ENCODE measurements at regions not wholly inside any gene's neighbourhood (a gene's known extent, or its start where the extent isn't known, plus 50 kb on each side); places are given as distances from the start of the nearest gene placed in this dataset.
"Not testable (repeated sequence)": the region's sequence is repeated elsewhere in the genome, so short reads cannot be mapped to it uniquely, and the experiment has no call there.

DNA sequence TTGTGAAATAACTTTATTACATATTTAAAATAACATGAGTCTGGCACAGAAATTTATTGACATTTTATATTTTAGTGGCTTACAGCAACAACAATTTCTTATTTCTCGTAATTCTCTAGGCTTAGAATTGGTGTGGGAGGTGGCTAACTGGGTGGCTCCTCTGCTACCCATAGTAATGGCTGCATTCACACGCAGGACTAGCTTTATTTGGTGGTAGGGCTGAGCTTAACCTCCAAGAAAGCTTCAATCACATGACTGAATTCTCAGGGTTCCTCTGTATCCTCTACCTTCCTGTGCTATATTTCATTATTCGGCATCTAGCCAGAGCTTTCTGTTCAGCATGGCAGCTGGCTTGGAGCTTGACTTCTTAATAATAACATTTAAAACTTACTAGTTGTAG is 138.8 kb downstream of the ZWINT start:
- no peak for DNase-seq (ENCODE audit: low read depth)
- no peak overlapping the region for H3K4me3 ChIP-seq (ENCODE audit: low read length)
- H3K27me3 ChIP-seq (replicated peaks; ENCODE audit: control insufficient read depth, insufficient read depth, low read length): no peaks in the 10 kb centered on the region

DNA sequence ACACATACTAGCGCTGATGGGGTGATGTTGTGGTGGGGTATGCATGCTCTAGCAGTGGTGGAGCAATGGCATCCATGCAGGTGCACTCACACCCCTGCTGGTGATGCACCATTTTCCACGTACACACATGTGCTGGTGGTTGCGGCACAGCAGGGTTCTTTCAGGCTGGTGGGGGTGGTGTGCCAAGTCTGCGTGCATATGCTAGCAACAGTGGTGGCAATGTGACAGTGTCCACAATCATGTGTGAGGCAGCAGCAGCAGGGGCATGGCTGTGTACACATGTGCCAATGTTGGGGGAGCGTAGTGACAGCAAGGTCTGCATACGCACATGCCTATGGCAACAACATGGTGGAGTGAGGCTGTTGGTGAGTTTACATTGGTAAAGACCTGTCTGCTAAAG is 148.1 kb downstream of the ZWINT start:
- no peaks in the 10 kb centered on the region for H3K9me3 ChIP-seq (ENCODE audit: control insufficient read depth, low read length)

More for the DNA sequence above, 138.8 kb downstream of the ZWINT start:
- no peak overlapping the region for H3K9ac ChIP-seq (ENCODE audit: low read length)
- H3K9me3 ChIP-seq (ENCODE audit: control insufficient read depth, low read length): no peaks in the 10 kb centered on the region
- no peaks in the 10 kb centered on the region for H3K4me1 ChIP-seq (ENCODE audit: control insufficient read depth, insufficient read depth, low read length)
- no peaks in the 10 kb centered on the region for H3K36me3 ChIP-seq (ENCODE audit: control insufficient read depth, insufficient read depth, low read length, severe bottlenecking)

DNA sequence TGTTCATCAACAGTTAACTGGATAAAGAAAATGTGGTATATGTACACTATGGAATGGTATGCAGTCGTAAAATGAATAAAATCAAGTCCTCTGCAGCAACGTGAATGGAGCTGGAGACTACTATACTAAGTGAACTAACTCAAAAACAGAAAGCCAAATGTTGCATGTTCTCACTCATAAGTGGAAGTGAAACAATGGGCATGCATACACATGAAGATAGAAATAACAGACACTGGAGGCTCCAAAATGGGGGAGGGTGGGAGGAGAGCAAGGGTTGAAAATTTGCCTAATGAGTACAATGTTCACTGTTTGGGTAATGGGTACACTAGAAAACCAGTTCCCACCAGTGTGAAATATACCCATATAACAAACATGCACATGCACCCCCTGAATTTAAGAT is 179.5 kb downstream of the ZWINT start:
- no peak for DNase-seq (ENCODE audit: low read depth)
- H3K4me3 ChIP-seq (ENCODE audit: low read length): no peak overlapping the region
- no peaks in the 10 kb centered on the region for H3K4me1 ChIP-seq (ENCODE audit: control insufficient read depth, insufficient read depth, low read length)
- no peaks in the 10 kb centered on the region for H3K27me3 ChIP-seq (replicated peaks; ENCODE audit: control insufficient read depth, insufficient read depth, low read length)
- peaks cover 4% of the 10 kb centered on the region for H3K9me3 ChIP-seq (ENCODE audit: control insufficient read depth, low read length)
- H3K9ac ChIP-seq (ENCODE audit: low read length): no peak overlapping the region
- H3K36me3 ChIP-seq (ENCODE audit: control insufficient read depth, insufficient read depth, low read length, severe bottlenecking): no peaks in the 10 kb centered on the region

More for the DNA sequence above, 148.1 kb downstream of the ZWINT start:
- Histone ChIP-seq H3K36me3 (ENCODE audit: control insufficient read depth, insufficient read depth, low read length, severe bottlenecking) (no peaks in the 10 kb centered on the region), H3K4me1 (ENCODE audit: control insufficient read depth, insufficient read depth, low read length) (no peaks in the 10 kb centered on the region), H3K27me3 (replicated peaks; ENCODE audit: control insufficient read depth, insufficient read depth, low read length) (no peaks in the 10 kb centered on the region), H3K4me3 (ENCODE audit: low read length) (no peak overlapping the region), H3K9ac (ENCODE audit: low read length) (no peak overlapping the region)
- no peak for DNase-seq (ENCODE audit: low read depth)

DNA sequence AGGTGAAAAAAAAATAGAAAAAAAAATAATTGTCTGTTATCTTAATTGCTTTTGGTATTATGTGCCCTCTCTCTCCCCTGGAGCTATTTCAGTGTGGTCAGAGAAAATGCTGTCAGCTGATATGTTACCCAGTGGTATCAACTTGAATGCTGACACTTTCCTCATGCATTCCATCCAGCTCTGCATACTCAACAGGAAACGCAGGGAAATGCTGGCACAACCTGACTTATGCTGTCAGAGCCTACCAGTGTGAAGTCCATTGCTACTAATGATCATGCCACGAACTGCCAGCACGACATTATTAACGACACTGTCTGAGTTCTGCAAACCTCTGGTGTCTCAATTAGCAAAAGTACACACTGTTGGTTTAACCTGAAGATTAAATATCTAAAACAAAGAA is 182.8 kb downstream of the ZWINT start:
- no peak overlapping the region for H3K4me3 ChIP-seq (ENCODE audit: low read length)
- no peaks in the 10 kb centered on the region for H3K4me1 ChIP-seq (ENCODE audit: control insufficient read depth, insufficient read depth, low read length)
- H3K9ac ChIP-seq (ENCODE audit: low read length): no peak overlapping the region
- H3K36me3 ChIP-seq (ENCODE audit: control insufficient read depth, insufficient read depth, low read length, severe bottlenecking): no peaks in the 10 kb centered on the region
- no peak for DNase-seq (ENCODE audit: low read depth)
- peaks cover 4% of the 10 kb centered on the region for H3K9me3 ChIP-seq (ENCODE audit: control insufficient read depth, low read length)
- no peaks in the 10 kb centered on the region for H3K27me3 ChIP-seq (replicated peaks; ENCODE audit: control insufficient read depth, insufficient read depth, low read length)

- H3K4me1 ChIP-seq (ENCODE audit: control insufficient read depth, insufficient read depth, low read length); H3K27me3 ChIP-seq (replicated peaks; ENCODE audit: control insufficient read depth, insufficient read depth, low read length); DNase-seq (ENCODE audit: low read depth); H3K36me3 ChIP-seq (ENCODE audit: control insufficient read depth, insufficient read depth, low read length, severe bottlenecking); H3K4me3 ChIP-seq (ENCODE audit: low read length); H3K9ac ChIP-seq (ENCODE audit: low read length): not testable (repeated sequence)
- peaks cover 12% of the 10 kb centered on the region for H3K9me3 ChIP-seq (ENCODE audit: control insufficient read depth, low read length)
These were observed 206.0 kb downstream of the ZWINT start for GRCh38 chr10:56155091-56155513.

DNA sequence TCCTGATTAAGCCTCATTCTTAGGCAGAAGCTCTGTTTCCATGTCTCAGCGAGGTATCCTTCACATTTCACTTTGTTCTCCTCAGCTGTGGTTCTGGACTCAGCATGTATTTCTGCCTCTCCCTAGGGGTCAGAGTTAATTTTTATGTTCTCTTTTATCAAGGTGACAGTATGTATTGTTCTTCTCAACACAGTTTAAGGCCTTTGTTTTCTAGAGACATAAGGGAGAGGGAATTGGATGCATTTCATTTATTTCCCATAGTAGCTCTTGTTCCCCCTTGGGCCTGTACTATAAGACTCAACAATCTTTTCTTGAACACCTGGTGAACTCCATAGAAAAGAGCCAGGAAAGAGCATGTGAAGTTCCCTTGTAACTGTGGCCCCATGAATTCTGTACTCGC is 214.3 kb downstream of the ZWINT start:
- peaks cover 5% of the 10 kb centered on the region for H3K9me3 ChIP-seq (ENCODE audit: control insufficient read depth, low read length)
- DNase-seq (ENCODE audit: low read depth): no peak
- H3K36me3 ChIP-seq (ENCODE audit: control insufficient read depth, insufficient read depth, low read length, severe bottlenecking): no peaks in the 10 kb centered on the region
- no peaks in the 10 kb centered on the region for H3K4me1 ChIP-seq (ENCODE audit: control insufficient read depth, insufficient read depth, low read length)
- H3K27me3 ChIP-seq (replicated peaks; ENCODE audit: control insufficient read depth, insufficient read depth, low read length): no peaks in the 10 kb centered on the region
- H3K9ac ChIP-seq (ENCODE audit: low read length): no peak overlapping the region
- no peak overlapping the region for H3K4me3 ChIP-seq (ENCODE audit: low read length)

DNA sequence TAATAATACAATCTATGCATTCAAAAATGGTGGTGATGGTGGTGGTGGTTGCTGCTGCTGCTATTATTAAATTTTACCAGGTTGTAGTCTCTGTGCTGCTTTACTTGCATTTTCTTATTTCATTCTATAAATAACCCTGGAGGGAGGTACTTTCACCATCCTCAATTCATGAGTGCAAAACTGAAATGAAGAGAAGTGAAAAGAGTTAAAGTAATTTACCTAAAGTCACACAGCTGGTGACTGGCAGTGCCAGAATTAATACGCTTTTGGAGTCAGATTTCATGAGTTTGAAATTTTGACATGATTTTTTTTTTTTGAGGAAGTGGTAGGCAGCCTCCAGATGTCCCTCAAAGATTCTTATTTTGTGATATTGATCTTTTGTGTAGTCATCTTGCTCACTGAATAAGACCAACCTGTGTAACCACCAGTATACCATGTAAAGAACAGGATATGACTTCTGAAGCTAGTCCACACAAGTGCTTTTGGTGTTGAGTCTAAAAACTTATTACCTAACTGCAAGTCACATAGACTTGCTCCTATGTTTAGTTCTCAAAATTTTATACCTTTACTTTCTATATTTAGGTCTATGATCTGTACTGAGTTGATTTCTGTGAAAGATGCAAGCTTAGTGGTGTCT is 218.8 kb downstream of the ZWINT start:
- DNase-seq (ENCODE audit: low read depth): no peak
- H3K36me3 ChIP-seq (ENCODE audit: control insufficient read depth, insufficient read depth, low read length, severe bottlenecking): no peaks in the 10 kb centered on the region

DNA sequence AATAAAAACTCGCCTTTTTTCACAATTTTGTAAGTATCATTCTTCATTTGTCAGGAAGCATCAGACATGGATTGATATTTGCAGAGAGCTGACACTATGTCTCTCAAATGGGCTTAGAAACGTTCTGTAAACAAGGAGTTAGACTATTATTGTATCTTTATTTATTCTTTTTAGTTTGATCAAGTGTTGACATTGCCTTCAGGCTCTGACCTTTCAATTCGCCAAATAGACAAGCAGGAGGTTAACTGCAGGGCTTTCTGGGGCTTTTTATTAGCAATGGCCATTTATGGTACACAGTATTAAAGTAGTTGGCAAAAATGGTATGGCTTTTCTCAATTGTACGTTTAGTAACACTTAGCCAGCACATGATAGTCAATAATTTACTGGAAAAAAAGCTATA is 221.7 kb downstream of the ZWINT start:
- Histone ChIP-seq H3K4me1 (ENCODE audit: control insufficient read depth, insufficient read depth, low read length) (no peaks in the 10 kb centered on the region), H3K36me3 (ENCODE audit: control insufficient read depth, insufficient read depth, low read length, severe bottlenecking) (no peaks in the 10 kb centered on the region), H3K27me3 (replicated peaks; ENCODE audit: control insufficient read depth, insufficient read depth, low read length) (no peaks in the 10 kb centered on the region), H3K9ac (ENCODE audit: low read length) (no peak overlapping the region), H3K9me3 (ENCODE audit: control insufficient read depth, low read length) (no peaks in the 10 kb centered on the region), H3K4me3 (ENCODE audit: low read length) (no peak overlapping the region)
- DNase-seq (ENCODE audit: low read depth): no peak

More for the DNA sequence above, 218.8 kb downstream of the ZWINT start:
- no peaks in the 10 kb centered on the region for H3K27me3 ChIP-seq (replicated peaks; ENCODE audit: control insufficient read depth, insufficient read depth, low read length)
- no peak overlapping the region for H3K4me3 ChIP-seq (ENCODE audit: low read length)
- H3K4me1 ChIP-seq (ENCODE audit: control insufficient read depth, insufficient read depth, low read length): no peaks in the 10 kb centered on the region
- H3K9me3 ChIP-seq (ENCODE audit: control insufficient read depth, low read length): no peaks in the 10 kb centered on the region
- no peak overlapping the region for H3K9ac ChIP-seq (ENCODE audit: low read length)

- Histone ChIP-seq H3K27me3 (replicated peaks; ENCODE audit: control insufficient read depth, insufficient read depth, low read length) (no peaks in the 10 kb centered on the region), H3K36me3 (ENCODE audit: control insufficient read depth, insufficient read depth, low read length, severe bottlenecking) (no peaks in the 10 kb centered on the region), H3K4me3 (ENCODE audit: low read length) (no peak overlapping the region), H3K9ac (ENCODE audit: low read length) (no peak overlapping the region), H3K9me3 (ENCODE audit: control insufficient read depth, low read length) (no peaks in the 10 kb centered on the region), H3K4me1 (ENCODE audit: control insufficient read depth, insufficient read depth, low read length) (no peaks in the 10 kb centered on the region)
- DNase-seq (ENCODE audit: low read depth): no peak
These were observed 225.2 kb downstream of the ZWINT start for GRCh38 chr10:56135828-56136227.

DNA sequence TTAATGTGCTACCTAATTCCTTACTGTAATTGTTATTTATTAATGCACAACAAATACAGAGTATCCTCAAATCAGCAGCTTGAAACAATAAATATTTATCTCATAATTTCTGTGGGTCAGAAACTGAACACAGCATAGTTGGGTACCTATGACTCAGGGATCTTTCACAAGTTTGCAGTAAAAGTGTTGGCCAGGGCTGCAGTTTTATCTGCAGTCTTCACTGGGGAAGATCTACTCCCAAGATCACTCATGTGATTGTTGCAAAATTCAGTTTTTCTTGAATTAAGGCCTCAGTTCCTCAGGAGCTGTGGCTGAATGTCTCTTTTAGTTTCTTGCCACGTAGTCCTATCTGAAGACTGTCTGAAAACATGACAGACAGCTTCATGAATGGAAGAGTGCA is 237.8 kb downstream of the ZWINT start:
- H3K4me3 ChIP-seq (ENCODE audit: low read length): no peak overlapping the region
- DNase-seq (ENCODE audit: low read depth): no peak
- H3K36me3 ChIP-seq (ENCODE audit: control insufficient read depth, insufficient read depth, low read length, severe bottlenecking): no peaks in the 10 kb centered on the region
- no peaks in the 10 kb centered on the region for H3K4me1 ChIP-seq (ENCODE audit: control insufficient read depth, insufficient read depth, low read length)
- H3K9me3 ChIP-seq (ENCODE audit: control insufficient read depth, low read length): no peaks in the 10 kb centered on the region
- H3K9ac ChIP-seq (ENCODE audit: low read length): no peak overlapping the region
- H3K27me3 ChIP-seq (replicated peaks; ENCODE audit: control insufficient read depth, insufficient read depth, low read length): no peaks in the 10 kb centered on the region

DNA sequence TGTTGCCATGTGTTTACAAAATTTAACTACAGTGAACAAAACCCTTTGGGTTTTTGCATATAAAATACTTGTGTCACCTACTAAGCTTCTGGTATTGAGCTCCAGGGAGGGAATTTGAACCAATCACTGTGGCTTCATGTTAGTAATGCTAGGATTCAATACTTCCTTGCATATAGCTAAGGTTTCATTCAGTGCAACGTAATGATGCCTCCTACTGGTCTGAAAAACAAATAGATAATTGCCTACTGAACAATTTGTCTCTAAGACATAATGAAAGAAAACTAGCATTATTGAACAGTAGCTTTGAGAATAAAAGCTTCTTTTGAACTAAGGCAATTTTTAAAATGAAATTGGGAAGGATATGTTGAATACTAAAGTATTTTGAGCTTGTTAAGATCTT is 244.4 kb downstream of the ZWINT start:
- Histone ChIP-seq H3K36me3 (ENCODE audit: control insufficient read depth, insufficient read depth, low read length, severe bottlenecking) (no peaks in the 10 kb centered on the region), H3K9me3 (ENCODE audit: control insufficient read depth, low read length) (no peaks in the 10 kb centered on the region), H3K4me1 (ENCODE audit: control insufficient read depth, insufficient read depth, low read length) (no peaks in the 10 kb centered on the region), H3K4me3 (ENCODE audit: low read length) (no peak overlapping the region), H3K9ac (ENCODE audit: low read length) (no peak overlapping the region), H3K27me3 (replicated peaks; ENCODE audit: control insufficient read depth, insufficient read depth, low read length) (no peaks in the 10 kb centered on the region)
- no peak for DNase-seq (ENCODE audit: low read depth)

- DNase-seq (ENCODE audit: low read depth): no peak
- Histone ChIP-seq H3K4me1 (ENCODE audit: control insufficient read depth, insufficient read depth, low read length) (no peaks in the 10 kb centered on the region), H3K27me3 (replicated peaks; ENCODE audit: control insufficient read depth, insufficient read depth, low read length) (no peaks in the 10 kb centered on the region)
These were observed 251.6 kb downstream of the ZWINT start for GRCh38 chr10:56109454-56109853.

More at GRCh38 chr10:56109454-56109853, 251.6 kb downstream of the ZWINT start:
- no peak overlapping the region for H3K4me3 ChIP-seq (ENCODE audit: low read length)
- H3K9me3 ChIP-seq (ENCODE audit: control insufficient read depth, low read length): no peaks in the 10 kb centered on the region
- no peak overlapping the region for H3K9ac ChIP-seq (ENCODE audit: low read length)
- H3K36me3 ChIP-seq (ENCODE audit: control insufficient read depth, insufficient read depth, low read length, severe bottlenecking): no peaks in the 10 kb centered on the region

Measured in adipocyte (in vitro differentiated cells).